Epithelial cell of prostate (primary cell): ENCODE measurements at regions not wholly inside any gene's neighbourhood (a gene's known extent, or its start where the extent isn't known, plus 50 kb on each side); places are given as distances from the start of the nearest gene placed in this dataset.
"Not testable (repeated sequence)": the region's sequence is repeated elsewhere in the genome, so short reads cannot be mapped to it uniquely, and the experiment has no call there.

ENCODE experiments used
- DNase-seq: peaks from one replicate; pipeline ENCODE4 v3.0.0-alpha.2; 2011; ENCODE audit warnings: low read depth, low spot score
- H3K27ac ChIP-seq: fragments of 450-650 bp; 2 replicates; pipeline ENCODE4 v1.5.1; 2017; ENCODE audit warnings: mild to moderate bottlenecking

DNA sequence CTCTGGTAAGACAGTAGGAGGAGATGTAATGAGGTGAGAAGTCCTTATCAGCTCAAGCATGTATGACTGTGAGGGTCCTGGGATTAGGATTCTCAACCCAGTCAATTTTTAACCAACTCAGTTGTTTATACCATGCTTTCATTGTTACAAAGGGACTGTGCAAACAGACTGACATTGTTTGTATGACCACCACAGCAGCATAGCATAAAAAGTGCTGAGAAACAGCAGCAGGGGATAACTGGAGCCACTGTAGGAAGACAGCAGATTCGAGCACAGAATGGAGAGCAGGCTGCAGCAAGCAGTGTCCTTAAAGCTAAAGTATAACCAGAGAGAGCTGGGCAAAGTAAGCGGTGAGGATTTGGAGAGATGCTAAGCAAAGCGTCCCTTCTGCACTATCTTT lies 829.5 kb downstream of the REEP3 start:
- no peak for DNase-seq
- no peak overlapping the region for H3K27ac ChIP-seq

- no peak for DNase-seq
- H3K27ac ChIP-seq = no peak overlapping the region
Observed at GRCh38 chr10:64358907-64359306, 837.7 kb downstream of the REEP3 start.

DNA sequence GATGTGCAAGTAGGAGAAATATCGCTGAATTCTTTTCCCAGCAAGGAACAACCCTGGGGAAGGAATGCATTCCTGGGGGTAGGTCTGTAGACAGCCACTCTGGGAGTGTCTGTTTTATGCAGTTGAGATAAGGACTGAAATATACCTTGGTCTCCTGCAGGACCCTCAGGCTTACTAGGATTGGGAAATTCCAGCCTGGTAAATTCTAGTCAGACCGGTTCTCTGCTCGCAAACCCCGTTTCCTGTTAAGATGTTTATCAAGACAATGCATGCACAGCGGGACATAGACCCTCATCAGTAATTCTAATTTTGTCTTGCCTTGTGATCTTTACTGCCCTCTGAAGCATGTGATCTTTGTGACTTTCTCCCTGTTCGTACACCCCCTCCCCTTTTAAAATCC lies 839.0 kb downstream of the REEP3 start:
- not testable (repeated sequence) for DNase-seq, H3K27ac ChIP-seq

- DNase-seq = no peak
- H3K27ac ChIP-seq = no peak overlapping the region
Observed at GRCh38 chr10:64363687-64364086, 842.5 kb downstream of the REEP3 start.

DNA sequence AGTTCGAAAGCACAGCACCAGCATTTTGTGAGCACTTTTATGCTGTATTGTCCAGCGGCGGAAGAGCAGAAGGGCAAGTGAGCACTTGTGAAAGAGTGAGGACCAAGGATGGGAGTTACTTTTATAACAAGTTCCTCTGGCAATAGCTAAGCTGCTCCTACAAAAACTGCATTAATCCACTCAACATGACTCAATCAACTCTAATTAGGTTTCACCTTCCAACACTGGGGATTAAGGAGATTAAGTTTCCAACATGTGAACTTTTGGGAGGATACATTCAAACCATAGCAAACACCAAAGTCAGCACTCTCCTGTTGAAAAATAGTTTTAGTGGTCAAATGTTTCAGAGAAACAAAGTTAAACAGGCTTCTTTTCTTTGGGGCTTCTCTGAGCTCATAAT lies 844.5 kb downstream of the REEP3 start:
- DNase-seq = no peak
- H3K27ac ChIP-seq = no peak overlapping the region

- H3K27ac ChIP-seq = no peak overlapping the region
- no peak for DNase-seq
Observed at GRCh38 chr10:64368298-64368697, 847.1 kb downstream of the REEP3 start.

DNA sequence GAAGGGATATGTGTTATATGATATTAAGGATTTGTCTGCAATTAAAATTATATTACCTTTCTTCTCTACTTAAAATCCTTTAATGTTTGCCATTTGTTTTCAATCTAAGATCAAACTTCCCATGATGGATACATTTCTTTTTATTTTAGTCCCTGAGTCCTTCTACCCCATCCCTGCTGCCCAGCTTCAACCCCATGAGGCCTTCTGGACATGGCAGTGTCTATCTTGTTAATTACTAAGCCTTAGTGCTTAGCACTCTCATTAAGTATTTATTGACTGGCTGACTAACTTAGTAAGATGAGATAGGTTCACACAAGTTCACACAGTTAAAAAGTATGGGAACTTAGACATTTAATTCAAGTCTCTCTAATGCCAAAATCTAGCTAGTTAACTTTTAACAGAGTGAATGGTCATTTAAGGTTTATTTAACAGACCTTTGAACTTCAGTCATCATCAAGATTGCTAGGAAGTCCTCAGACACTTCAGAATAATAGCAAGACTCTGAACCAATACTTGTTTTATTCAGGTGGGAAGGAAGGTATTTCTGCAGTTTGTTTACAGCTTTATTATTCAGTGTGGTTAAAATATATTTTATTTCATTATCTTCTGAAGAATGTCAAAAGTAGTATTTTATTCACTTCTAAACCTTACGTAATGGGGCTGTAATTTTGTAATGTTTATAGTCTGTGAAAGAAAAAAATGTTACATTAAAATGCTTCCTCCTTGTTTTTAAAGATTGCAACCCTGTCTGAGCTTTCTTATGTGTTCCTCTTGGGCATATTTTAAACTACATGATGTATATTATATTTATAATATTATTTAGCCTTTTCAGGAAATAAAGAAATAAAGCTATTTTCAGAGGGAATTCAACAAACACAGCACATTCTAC lies 848.9 kb downstream of the REEP3 start:
- no peak overlapping the region for H3K27ac ChIP-seq
- DNase-seq = no peak

DNA sequence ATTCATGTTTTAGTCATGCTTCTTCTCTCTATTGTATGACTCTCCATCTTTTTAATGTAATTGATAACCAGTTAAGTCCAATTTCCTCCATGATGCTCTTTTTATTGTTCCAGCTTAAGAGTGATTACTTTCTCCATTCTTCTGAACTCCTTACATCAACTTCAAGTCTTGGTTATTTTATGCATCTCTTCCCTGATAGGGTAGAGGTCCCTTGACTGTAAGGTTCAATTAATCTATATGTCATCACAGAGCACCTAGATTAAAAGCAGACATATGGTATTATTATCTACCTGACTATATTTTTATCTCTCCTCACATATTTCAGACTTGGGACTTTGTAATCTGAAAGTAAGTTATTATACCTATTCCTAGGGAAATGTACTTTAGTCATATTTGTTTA lies 853.1 kb downstream of the REEP3 start:
- no peak overlapping the region for H3K27ac ChIP-seq
- no peak for DNase-seq

DNA sequence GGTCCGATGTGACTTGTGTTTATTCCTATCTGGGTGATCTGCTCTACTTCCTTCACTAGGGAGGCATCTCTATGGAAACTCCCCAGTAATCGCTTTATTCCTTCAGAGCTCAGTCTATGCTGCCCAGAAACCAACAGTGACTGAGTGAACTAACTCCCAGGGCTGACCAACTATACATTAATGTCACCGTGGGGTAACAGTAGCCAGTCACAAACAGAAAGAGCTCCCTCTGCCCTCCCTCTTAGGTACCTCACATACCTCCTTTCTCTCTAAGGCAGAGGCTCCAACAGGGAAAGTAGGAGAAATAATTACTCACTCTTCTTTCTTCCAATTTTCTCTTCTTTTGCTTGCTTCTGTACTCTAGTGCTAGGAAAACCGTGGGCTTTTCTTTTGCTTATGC lies 855.0 kb downstream of the REEP3 start:
- no peak for DNase-seq
- no peak overlapping the region for H3K27ac ChIP-seq

GRCh38 chr10:64379898-64380297 lies 858.7 kb downstream of the REEP3 start:
- H3K27ac ChIP-seq = no peak overlapping the region

DNA sequence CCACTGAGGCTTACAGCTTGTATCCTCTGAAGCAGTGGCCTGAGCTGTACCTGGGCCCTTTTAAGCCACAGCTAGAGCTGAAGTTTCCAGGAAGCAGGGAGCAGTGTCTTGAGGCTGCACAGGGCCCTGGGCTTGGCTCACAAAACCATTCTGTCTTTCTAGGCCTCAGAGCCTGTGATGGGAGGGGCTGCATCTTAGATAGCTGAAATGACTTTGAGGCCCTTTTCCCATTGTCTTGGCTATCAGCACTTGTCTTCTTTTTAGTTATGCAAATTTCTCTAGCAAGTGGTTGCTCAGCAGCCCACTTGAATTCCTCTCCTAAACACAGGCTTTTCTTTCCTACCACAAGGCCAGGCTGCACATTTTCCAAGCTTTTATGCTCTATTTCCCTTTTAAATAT lies 864.2 kb downstream of the REEP3 start:
- no peak for DNase-seq
- no peak overlapping the region for H3K27ac ChIP-seq

More at GRCh38 chr10:64379898-64380297, 858.7 kb downstream of the REEP3 start:
- DNase-seq = no peak

- DNase-seq = no peak
- no peak overlapping the region for H3K27ac ChIP-seq
Observed at GRCh38 chr10:64394744-64395143, 873.5 kb downstream of the REEP3 start.

- no peak overlapping the region for H3K27ac ChIP-seq
- no peak for DNase-seq
Observed at GRCh38 chr10:64396105-64396708, 875.0 kb downstream of the REEP3 start.

DNA sequence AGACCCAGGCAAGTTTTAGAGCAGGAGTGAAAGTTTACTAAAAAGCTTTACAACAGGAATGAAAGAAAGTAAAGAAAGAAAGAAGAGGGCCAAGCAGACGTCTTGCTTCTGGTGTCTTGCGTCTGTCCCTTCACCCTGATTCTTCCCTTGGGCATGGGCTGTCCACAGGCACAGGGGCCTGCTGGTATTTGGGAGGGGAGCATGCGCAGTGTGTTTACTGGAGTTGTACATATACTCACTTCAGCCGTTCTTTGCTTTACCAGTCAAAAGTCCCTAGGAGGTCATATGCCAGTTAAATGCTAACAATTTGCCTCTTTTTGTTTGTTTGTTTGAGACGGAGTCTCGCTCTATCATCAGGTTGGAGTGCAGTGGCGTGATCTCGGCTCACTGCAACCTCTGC lies 875.9 kb downstream of the REEP3 start:
- no peak for DNase-seq
- no peak overlapping the region for H3K27ac ChIP-seq

GRCh38 chr10:64408391-64409183 lies 887.4 kb downstream of the REEP3 start:
- no peak overlapping the region for H3K27ac ChIP-seq
- no peak for DNase-seq

- no peak for DNase-seq
- H3K27ac ChIP-seq = no peak overlapping the region
Observed at GRCh38 chr10:64409349-64409748, 888.1 kb downstream of the REEP3 start.

GRCh38 chr10:64416011-64416410 lies 894.8 kb downstream of the REEP3 start:
- H3K27ac ChIP-seq = no peak overlapping the region
- DNase-seq = no peak

DNA sequence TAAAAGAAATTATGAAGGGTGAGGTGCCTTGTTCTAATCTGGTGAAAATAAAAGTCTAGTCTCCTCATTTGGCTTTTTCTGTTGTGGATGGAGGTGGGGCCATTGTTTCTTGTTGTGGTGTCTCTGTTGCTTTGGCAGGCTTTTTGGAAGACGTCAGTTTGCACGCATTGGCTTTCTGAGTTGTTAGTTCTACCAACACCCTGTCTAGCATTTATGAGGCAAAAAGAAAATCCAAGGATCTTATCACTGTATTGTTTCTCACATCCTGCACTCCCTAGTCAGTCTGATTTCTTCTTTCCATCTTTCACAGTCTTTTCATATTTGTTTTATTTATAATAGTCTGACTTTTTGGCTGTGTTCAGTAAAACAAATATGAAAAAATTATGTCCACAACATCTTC lies 898.3 kb downstream of the REEP3 start:
- no peak overlapping the region for H3K27ac ChIP-seq
- no peak for DNase-seq

- DNase-seq = no peak
Observed at GRCh38 chr10:64426745-64427144, 905.5 kb downstream of the REEP3 start.

GRCh38 chr10:64430690-64431323 lies 909.6 kb downstream of the REEP3 start:
- H3K27ac ChIP-seq = no peak overlapping the region
- no peak for DNase-seq

More at GRCh38 chr10:64426745-64427144, 905.5 kb downstream of the REEP3 start:
- no peak overlapping the region for H3K27ac ChIP-seq
